HG03571 (cell line): ENCODE measurements at regions not wholly inside any gene's neighbourhood (a gene's known extent, or its start where the extent isn't known, plus 50 kb on each side); places are given as distances from the start of the nearest gene placed in this dataset.

ENCODE experiments used
- ATAC-seq: cut with Tn5 transposase; IDR thresholded peaks from one replicate; pipeline ENCODE4 v1.9.1; 2021; ENCODE audit not compliant: unreplicated experiment

GRCh38 chr11:24298146-24298545 lies 198.7 kb upstream of the LUZP2 start:
- no peak for ATAC-seq

GRCh38 chr11:24311974-24312373 lies 184.9 kb upstream of the LUZP2 start:
- ATAC-seq: no peak

- ATAC-seq: no peak
Observed at GRCh38 chr11:24312464-24313238, 184.2 kb upstream of the LUZP2 start.

- no peak for ATAC-seq
Observed at GRCh38 chr11:24321229-24321628, 175.6 kb upstream of the LUZP2 start.

- no peak for ATAC-seq
Observed at GRCh38 chr11:24324211-24324610, 172.6 kb upstream of the LUZP2 start.

- ATAC-seq: no peak
Observed at GRCh38 chr11:24344222-24344621, 152.6 kb upstream of the LUZP2 start.

GRCh38 chr11:24348908-24349307 lies 147.9 kb upstream of the LUZP2 start:
- no peak for ATAC-seq

- no peak for ATAC-seq
Observed at GRCh38 chr11:24351179-24351578, 145.7 kb upstream of the LUZP2 start.

- ATAC-seq: no peak
Observed at GRCh38 chr11:24356501-24356900, 140.4 kb upstream of the LUZP2 start.

- no peak for ATAC-seq
Observed at GRCh38 chr11:24357620-24358410, 139.0 kb upstream of the LUZP2 start.

GRCh38 chr11:24372491-24372890 lies 124.4 kb upstream of the LUZP2 start:
- ATAC-seq: no peak

GRCh38 chr11:24373516-24373915 lies 123.3 kb upstream of the LUZP2 start:
- no peak for ATAC-seq

GRCh38 chr11:24375351-24375750 lies 121.5 kb upstream of the LUZP2 start:
- no peak for ATAC-seq

GRCh38 chr11:24375931-24376330 lies 120.9 kb upstream of the LUZP2 start:
- ATAC-seq: no peak

- no peak for ATAC-seq
Observed at GRCh38 chr11:24383137-24383536, 113.7 kb upstream of the LUZP2 start.

- ATAC-seq: no peak
Observed at GRCh38 chr11:24384240-24384639, 112.6 kb upstream of the LUZP2 start.

GRCh38 chr11:24386546-24387397 lies 110.1 kb upstream of the LUZP2 start:
- no peak for ATAC-seq

- ATAC-seq: no peak
Observed at GRCh38 chr11:24389575-24389974, 107.3 kb upstream of the LUZP2 start.

GRCh38 chr11:24390016-24390415 lies 106.8 kb upstream of the LUZP2 start:
- ATAC-seq: no peak

GRCh38 chr11:24390762-24391161 lies 106.1 kb upstream of the LUZP2 start:
- no peak for ATAC-seq

- no peak for ATAC-seq
Observed at GRCh38 chr11:24391167-24391566, 105.7 kb upstream of the LUZP2 start.
